ENCODE measurements at regions not wholly inside any gene's neighbourhood (a gene's known extent, or its start where the extent isn't known, plus 50 kb on each side); places are given as distances from the start of the nearest gene placed in this dataset.

DNA sequence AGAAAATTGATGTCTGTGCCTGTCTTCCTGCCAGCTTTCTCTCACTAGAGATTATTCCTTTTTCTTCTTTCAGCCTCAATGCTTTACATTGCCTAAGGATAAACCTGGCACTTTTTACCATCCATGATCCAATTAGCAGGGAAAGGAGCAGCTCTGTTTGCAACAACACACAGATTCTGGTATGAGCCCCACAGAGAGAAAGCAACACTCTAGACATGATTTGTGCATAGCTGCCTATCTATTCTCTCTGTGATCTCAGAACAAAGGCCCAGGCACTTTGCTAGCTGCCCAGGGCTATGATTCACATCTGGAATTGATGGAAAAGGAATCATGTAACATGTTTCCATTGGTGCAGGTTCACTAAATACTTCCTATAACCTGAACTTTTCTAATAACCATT, 685.0 kb downstream of the ETS1 start:
- Histone ChIP-seq H2AFZ (ENCODE audit: low read depth, low read length) (peak overlapping the region; percentile 36), H3K9ac (ENCODE audit: low read length) (peak overlapping the region; percentile 22), H3K27me3 (ENCODE audit: insufficient read depth, low read depth, low read length) (no peaks in the 10 kb centered on the region), H3K4me2 (ENCODE audit: low read length) (no peak overlapping the region), H3K4me3 (ENCODE audit: low read length) (no peak overlapping the region), H3K79me2 (replicated peaks; ENCODE audit: insufficient read depth, low read length) (no peaks in the 10 kb centered on the region), H3K36me3 (ENCODE audit: insufficient read depth, low read length) (no peaks in the 10 kb centered on the region), H3F3A (ENCODE audit: insufficient read depth, low read length, poor library complexity, severe bottlenecking) (no peaks in the 10 kb centered on the region), H4K20me1 (ENCODE audit: insufficient read depth) (no peaks in the 10 kb centered on the region), H3K27ac (ENCODE audit: low read length) (peak overlapping the region; percentile 58), H3K9me2 (ENCODE audit: insufficient read depth, low read length) (no peaks in the 10 kb centered on the region), H3K9me3 (ENCODE audit: low read length) (no peaks in the 10 kb centered on the region)
- TF ChIP-seq, protein P1, sequence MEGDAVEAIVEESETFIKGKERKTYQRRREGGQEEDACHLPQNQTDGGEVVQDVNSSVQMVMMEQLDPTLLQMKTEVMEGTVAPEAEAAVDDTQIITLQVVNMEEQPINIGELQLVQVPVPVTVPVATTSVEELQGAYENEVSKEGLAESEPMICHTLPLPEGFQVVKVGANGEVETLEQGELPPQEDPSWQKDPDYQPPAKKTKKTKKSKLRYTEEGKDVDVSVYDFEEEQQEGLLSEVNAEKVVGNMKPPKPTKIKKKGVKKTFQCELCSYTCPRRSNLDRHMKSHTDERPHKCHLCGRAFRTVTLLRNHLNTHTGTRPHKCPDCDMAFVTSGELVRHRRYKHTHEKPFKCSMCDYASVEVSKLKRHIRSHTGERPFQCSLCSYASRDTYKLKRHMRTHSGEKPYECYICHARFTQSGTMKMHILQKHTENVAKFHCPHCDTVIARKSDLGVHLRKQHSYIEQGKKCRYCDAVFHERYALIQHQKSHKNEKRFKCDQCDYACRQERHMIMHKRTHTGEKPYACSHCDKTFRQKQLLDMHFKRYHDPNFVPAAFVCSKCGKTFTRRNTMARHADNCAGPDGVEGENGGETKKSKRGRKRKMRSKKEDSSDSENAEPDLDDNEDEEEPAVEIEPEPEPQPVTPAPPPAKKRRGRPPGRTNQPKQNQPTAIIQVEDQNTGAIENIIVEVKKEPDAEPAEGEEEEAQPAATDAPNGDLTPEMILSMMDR (IDR thresholded peaks at IDR 0.05; ENCODE audit: poor library complexity, severe bottlenecking) = no peak
- TF ChIP-seq TAF1 (IDR thresholded peaks at IDR 0.05; ENCODE audit: low read depth) (no peak), POLR2AphosphoS5 (IDR thresholded peaks at IDR 0.05) (no peak), RAD21 (conservative IDR thresholded peaks at IDR 0.05) (no peak), MXI1 (conservative IDR thresholded peaks at IDR 0.05; ENCODE audit: poor library complexity, severe bottlenecking) (no peak), EP300 (conservative IDR thresholded peaks at IDR 0.05; ENCODE audit: poor library complexity, severe bottlenecking) (no peak), SMC3 (conservative IDR thresholded peaks at IDR 0.05; ENCODE audit: poor library complexity) (no peak), EZH2 (IDR thresholded peaks at IDR 0.05; ENCODE audit: borderline replicate concordance, insufficient read depth, low read length, poor library complexity, severe bottlenecking) (no peak)
- TF ChIP-seq, protein P2, sequence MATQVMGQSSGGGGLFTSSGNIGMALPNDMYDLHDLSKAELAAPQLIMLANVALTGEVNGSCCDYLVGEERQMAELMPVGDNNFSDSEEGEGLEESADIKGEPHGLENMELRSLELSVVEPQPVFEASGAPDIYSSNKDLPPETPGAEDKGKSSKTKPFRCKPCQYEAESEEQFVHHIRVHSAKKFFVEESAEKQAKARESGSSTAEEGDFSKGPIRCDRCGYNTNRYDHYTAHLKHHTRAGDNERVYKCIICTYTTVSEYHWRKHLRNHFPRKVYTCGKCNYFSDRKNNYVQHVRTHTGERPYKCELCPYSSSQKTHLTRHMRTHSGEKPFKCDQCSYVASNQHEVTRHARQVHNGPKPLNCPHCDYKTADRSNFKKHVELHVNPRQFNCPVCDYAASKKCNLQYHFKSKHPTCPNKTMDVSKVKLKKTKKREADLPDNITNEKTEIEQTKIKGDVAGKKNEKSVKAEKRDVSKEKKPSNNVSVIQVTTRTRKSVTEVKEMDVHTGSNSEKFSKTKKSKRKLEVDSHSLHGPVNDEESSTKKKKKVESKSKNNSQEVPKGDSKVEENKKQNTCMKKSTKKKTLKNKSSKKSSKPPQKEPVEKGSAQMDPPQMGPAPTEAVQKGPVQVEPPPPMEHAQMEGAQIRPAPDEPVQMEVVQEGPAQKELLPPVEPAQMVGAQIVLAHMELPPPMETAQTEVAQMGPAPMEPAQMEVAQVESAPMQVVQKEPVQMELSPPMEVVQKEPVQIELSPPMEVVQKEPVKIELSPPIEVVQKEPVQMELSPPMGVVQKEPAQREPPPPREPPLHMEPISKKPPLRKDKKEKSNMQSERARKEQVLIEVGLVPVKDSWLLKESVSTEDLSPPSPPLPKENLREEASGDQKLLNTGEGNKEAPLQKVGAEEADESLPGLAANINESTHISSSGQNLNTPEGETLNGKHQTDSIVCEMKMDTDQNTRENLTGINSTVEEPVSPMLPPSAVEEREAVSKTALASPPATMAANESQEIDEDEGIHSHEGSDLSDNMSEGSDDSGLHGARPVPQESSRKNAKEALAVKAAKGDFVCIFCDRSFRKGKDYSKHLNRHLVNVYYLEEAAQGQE (IDR thresholded peaks at IDR 0.05; ENCODE audit: borderline replicate concordance) = no peak

- Histone ChIP-seq H4K20me1 (ENCODE audit: insufficient read depth) (no peaks in the 10 kb centered on the region), H3K36me3 (ENCODE audit: insufficient read depth, low read length) (no peaks in the 10 kb centered on the region), H3K9me2 (ENCODE audit: insufficient read depth, low read length) (no peaks in the 10 kb centered on the region), H3K9ac (ENCODE audit: low read length) (no peak overlapping the region), H3K27me3 (ENCODE audit: insufficient read depth, low read depth, low read length) (no peaks in the 10 kb centered on the region), H3K79me2 (replicated peaks; ENCODE audit: insufficient read depth, low read length) (no peaks in the 10 kb centered on the region), H2AFZ (ENCODE audit: low read depth, low read length) (no peak overlapping the region), H3K4me3 (ENCODE audit: low read length) (no peak overlapping the region), H3F3A (ENCODE audit: insufficient read depth, low read length, poor library complexity, severe bottlenecking) (no peaks in the 10 kb centered on the region), H3K27ac (ENCODE audit: low read length) (no peak overlapping the region), H3K9me3 (ENCODE audit: low read length) (no peaks in the 10 kb centered on the region), H3K4me2 (ENCODE audit: low read length) (no peak overlapping the region)
- TF ChIP-seq POLR2AphosphoS5 (IDR thresholded peaks at IDR 0.05) (no peak), EP300 (conservative IDR thresholded peaks at IDR 0.05; ENCODE audit: poor library complexity, severe bottlenecking) (no peak), MXI1 (conservative IDR thresholded peaks at IDR 0.05; ENCODE audit: poor library complexity, severe bottlenecking) (no peak), TAF1 (IDR thresholded peaks at IDR 0.05; ENCODE audit: low read depth) (no peak), EZH2 (IDR thresholded peaks at IDR 0.05; ENCODE audit: borderline replicate concordance, insufficient read depth, low read length, poor library complexity, severe bottlenecking) (no peak), SMC3 (conservative IDR thresholded peaks at IDR 0.05; ENCODE audit: poor library complexity) (no peak)
- TF ChIP-seq, protein P2 (IDR thresholded peaks at IDR 0.05; ENCODE audit: borderline replicate concordance) = no peak
Measured at GRCh38 chr11:127898422-127899365, 688.7 kb downstream of the ETS1 start.
